ENCODE measurements at regions not wholly inside any gene's neighbourhood (a gene's known extent, or its start where the extent isn't known, plus 50 kb on each side); places are given as distances from the start of the nearest gene placed in this dataset.

DNA sequence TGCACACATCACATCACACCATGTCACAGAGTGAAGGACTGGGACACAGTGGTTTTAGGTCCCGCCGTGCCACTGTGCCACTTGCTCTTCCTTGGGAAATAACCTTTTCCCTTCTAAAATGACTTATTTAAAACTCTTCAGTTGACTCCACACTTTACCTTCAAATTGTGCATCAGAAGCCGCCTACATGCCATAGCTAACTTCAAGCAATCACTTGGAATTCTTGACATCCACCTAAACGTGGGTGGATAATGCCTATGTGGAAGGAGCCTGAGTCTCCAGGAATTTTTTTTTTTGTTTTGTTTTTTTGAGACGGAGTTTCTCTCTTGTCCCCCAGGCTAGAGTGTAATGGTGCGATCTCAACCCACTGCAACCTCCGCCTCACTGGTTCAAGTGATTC, 777.4 kb upstream of the TENM3 start:
- TF ChIP-seq CTCF (IDR thresholded peaks at IDR 0.05) = no peak
- no peak for TF ChIP-seq POLR2AphosphoS5 (IDR thresholded peaks at IDR 0.05)
- TF ChIP-seq POLR2A (IDR thresholded peaks at IDR 0.05) = no peak
